ENCODE measurements at regions not wholly inside any gene's neighbourhood (a gene's known extent, or its start where the extent isn't known, plus 50 kb on each side); places are given as distances from the start of the nearest gene placed in this dataset.
"Not testable (repeated sequence)": the region's sequence is repeated elsewhere in the genome, so short reads cannot be mapped to it uniquely, and the experiment has no call there.

- Histone ChIP-seq H2AFZ (ENCODE audit: low read length) (no peak overlapping the region), H3K4me2 (ENCODE audit: extremely low read depth, insufficient read depth, low read length) (no peak overlapping the region), H3K4me3 (replicated peaks in 1 of 4; ENCODE audit: control extremely low read depth in 1 of 4, insufficient read depth in 1 of 4, low read depth in 3 of 4, low read length in 4 of 4) (no peak overlapping the region), H3K27me3 (ENCODE audit: control insufficient read depth, insufficient read depth, low read length) (no peaks in the 10 kb centered on the region), H3K27ac (ENCODE audit: insufficient read depth, low read length) (no peak overlapping the region), H3K9ac (ENCODE audit: insufficient read depth, low read length) (no peak overlapping the region), H4K20me1 (ENCODE audit: control insufficient read depth, extremely low read depth, insufficient read depth, low read length) (no peaks in the 10 kb centered on the region), H3K9me3 (ENCODE audit: control insufficient read depth, insufficient read depth, low read depth, low read length) (no peaks in the 10 kb centered on the region), H3K36me3 (ENCODE audit: control insufficient read depth, insufficient read depth, low read length) (no peaks in the 10 kb centered on the region), H3K4me1 (ENCODE audit: control insufficient read depth, extremely low read depth, insufficient read depth, low read length) (no peaks in the 10 kb centered on the region), H3K79me2 (ENCODE audit: control insufficient read depth, insufficient read depth, low read length) (no peaks in the 10 kb centered on the region)
- no peak for DNase-seq (ENCODE audit: low read depth in 2 of 2)
- TF ChIP-seq EZH2 (IDR thresholded peaks at IDR 0.05; ENCODE audit: low read length, missing control alignments), result no peak
- TF ChIP-seq CTCF (conservative IDR thresholded peaks at IDR 0.05 in 1 of 2, IDR thresholded peaks at IDR 0.05 in 1 of 2; ENCODE audit: low read depth in 1 of 2, low read length in 2 of 2), result no peak
Measured at GRCh38 chr14:66273261-66273832, 212.8 kb upstream of the CCDC196 start.

DNA sequence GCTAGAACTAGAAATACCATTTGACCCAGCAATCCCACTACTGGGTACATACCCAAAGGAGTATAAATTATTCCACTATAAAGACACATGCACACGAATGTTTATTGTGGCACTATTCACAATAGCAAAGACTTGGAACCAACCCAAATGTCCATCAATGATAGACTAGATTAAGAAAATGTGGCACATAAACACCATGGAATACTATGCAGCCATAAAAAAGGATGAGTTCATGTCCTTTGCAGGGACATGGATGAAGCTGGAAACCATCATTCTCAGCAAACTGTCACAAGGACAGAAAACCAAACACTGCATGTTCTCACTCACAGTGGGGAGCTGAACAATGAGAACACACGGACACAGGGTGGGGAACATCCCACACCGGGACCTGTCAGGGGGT is 207.8 kb upstream of the CCDC196 start:
- H3K4me3 ChIP-seq (replicated peaks in 1 of 4; ENCODE audit: control extremely low read depth in 1 of 4, insufficient read depth in 1 of 4, low read depth in 3 of 4, low read length in 4 of 4); DNase-seq (ENCODE audit: low read depth in 2 of 2); H3K27ac ChIP-seq (ENCODE audit: insufficient read depth, low read length); H4K20me1 ChIP-seq (ENCODE audit: control insufficient read depth, extremely low read depth, insufficient read depth, low read length); H3K4me2 ChIP-seq (ENCODE audit: extremely low read depth, insufficient read depth, low read length); H3K4me1 ChIP-seq (ENCODE audit: control insufficient read depth, extremely low read depth, insufficient read depth, low read length); H2AFZ ChIP-seq (ENCODE audit: low read length); H3K79me2 ChIP-seq (ENCODE audit: control insufficient read depth, insufficient read depth, low read length); H3K9ac ChIP-seq (ENCODE audit: insufficient read depth, low read length); H3K27me3 ChIP-seq (ENCODE audit: control insufficient read depth, insufficient read depth, low read length); H3K9me3 ChIP-seq (ENCODE audit: control insufficient read depth, insufficient read depth, low read depth, low read length); H3K36me3 ChIP-seq (ENCODE audit: control insufficient read depth, insufficient read depth, low read length): not testable (repeated sequence)

GRCh38 chr14:66281036-66281776 is 205.0 kb upstream of the CCDC196 start:
- no peak overlapping the region for H3K9ac ChIP-seq (ENCODE audit: insufficient read depth, low read length)
- TF ChIP-seq CTCF (conservative IDR thresholded peaks at IDR 0.05 in 1 of 2, IDR thresholded peaks at IDR 0.05 in 1 of 2; ENCODE audit: low read depth in 1 of 2, low read length in 2 of 2) (no peak), EZH2 (IDR thresholded peaks at IDR 0.05; ENCODE audit: low read length, missing control alignments) (no peak)
- no peaks in the 10 kb centered on the region for H3K79me2 ChIP-seq (ENCODE audit: control insufficient read depth, insufficient read depth, low read length)
- no peak overlapping the region for H3K4me3 ChIP-seq (replicated peaks in 1 of 4; ENCODE audit: control extremely low read depth in 1 of 4, insufficient read depth in 1 of 4, low read depth in 3 of 4, low read length in 4 of 4)
- DNase-seq (ENCODE audit: low read depth in 2 of 2), result no peak
- H3K4me2 ChIP-seq (ENCODE audit: extremely low read depth, insufficient read depth, low read length), result no peak overlapping the region
- no peaks in the 10 kb centered on the region for H3K9me3 ChIP-seq (ENCODE audit: control insufficient read depth, insufficient read depth, low read depth, low read length)
- no peak overlapping the region for H3K27ac ChIP-seq (ENCODE audit: insufficient read depth, low read length)
- H3K4me1 ChIP-seq (ENCODE audit: control insufficient read depth, extremely low read depth, insufficient read depth, low read length), result no peaks in the 10 kb centered on the region
- H4K20me1 ChIP-seq (ENCODE audit: control insufficient read depth, extremely low read depth, insufficient read depth, low read length), result no peaks in the 10 kb centered on the region
- H2AFZ ChIP-seq (ENCODE audit: low read length), result no peak overlapping the region
- H3K36me3 ChIP-seq (ENCODE audit: control insufficient read depth, insufficient read depth, low read length), result no peaks in the 10 kb centered on the region
- H3K27me3 ChIP-seq (ENCODE audit: control insufficient read depth, insufficient read depth, low read length), result no peaks in the 10 kb centered on the region

Data from fibroblast of lung (primary cell).